NT2/D1 (cell line): ENCODE measurements at regions not wholly inside any gene's neighbourhood (a gene's known extent, or its start where the extent isn't known, plus 50 kb on each side); places are given as distances from the start of the nearest gene placed in this dataset.

ENCODE experiments used
- YY1 ChIP-seq: IDR thresholded peaks from 2 replicates; pipeline ENCODE4 v1.6.1; 2011; ENCODE audit not compliant: insufficient read length, insufficient read depth
- ZNF274 ChIP-seq: IDR thresholded peaks from 2 replicates; pipeline ENCODE4 v1.6.1; 2011; ENCODE audit warnings: mild to moderate bottlenecking, low read depth, low read length

DNA sequence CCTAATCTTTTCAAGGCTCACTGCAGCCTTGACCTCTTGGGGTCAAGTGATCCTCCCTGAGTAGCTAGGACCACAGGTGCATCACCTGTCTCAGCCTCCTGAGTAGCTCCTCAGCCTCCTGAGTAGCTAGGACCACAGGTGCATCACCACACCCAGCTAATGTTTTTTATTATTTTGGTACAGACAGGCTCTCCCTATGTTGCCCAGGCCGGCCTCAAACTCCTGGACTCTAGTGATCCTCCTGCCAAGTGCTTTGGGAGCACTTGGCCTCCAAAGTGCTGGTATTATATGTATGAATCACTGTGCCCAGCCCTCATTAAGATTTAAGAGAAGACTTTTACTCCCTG, 58.5 kb upstream of the S1PR1 start:
- no peak for TF ChIP-seq YY1
- no peak for TF ChIP-seq ZNF274
